IMR-90 (cell line): ENCODE measurements at regions not wholly inside any gene's neighbourhood (a gene's known extent, or its start where the extent isn't known, plus 50 kb on each side); places are given as distances from the start of the nearest gene placed in this dataset.

Experiments used
- ATAC-seq: fragments of 200-7000 bp; cut with Tn5 transposase; 2 replicates; pipeline ENCODE4 v1.9.1; 2020; ENCODE audit warnings: low read depth, mild to moderate bottlenecking, moderate library complexity
- BruUV-seq: library from RNA; stranded (reverse); fragments of 400-500 nt; replicated peaks from 2 replicates; lab custom pipeline; 2021; lab: Mats Ljungman, UMichigan
- CTCF ChIA-PET: fragments of 300-600 bp; formaldehyde crosslinking; extraction: SDS; loops from one replicate; lab custom pipeline; 2021; ENCODE audit warnings: antibody characterized with exemption; lab: Yijun Ruan, JAX
- POLR2A ChIA-PET: fragments of 300-600 bp; sonication (Branson Sonifier 250); formaldehyde crosslinking; loops from one replicate; lab custom pipeline; 2022; ENCODE audit warnings: antibody characterized with exemption; ENCODE audit not compliant: unreplicated experiment; lab: Charles Lee
- DNase-seq: peaks from one replicate; pipeline ENCODE4 v3.0.0; 2013
- H2AFZ ChIP-seq: replicated peaks from 2 replicates; pipeline ENCODE3; 2013; ENCODE audit warnings: low read length, mild to moderate bottlenecking; ENCODE audit not compliant: poor library complexity
- H2AK5ac ChIP-seq: 2 replicates; pipeline ENCODE4 v1.6.1; 2013; ENCODE audit warnings: low read depth, low read length, inconsistent platforms
- H2AK9ac ChIP-seq: replicated peaks from 2 replicates; pipeline ENCODE3; 2013; ENCODE audit warnings: mild to moderate bottlenecking, low read depth, low read length, moderate library complexity; ENCODE audit not compliant: poor library complexity
- H2BK120ac ChIP-seq: 2 replicates; pipeline ENCODE4 v1.6.1; 2013; ENCODE audit warnings: low read depth, low read length, inconsistent platforms
- H2BK15ac ChIP-seq: 3 replicates; pipeline ENCODE4 v1.6.1; 2013; ENCODE audit warnings: low read depth, low read length, inconsistent platforms
- H2BK20ac ChIP-seq: 2 replicates; pipeline ENCODE4 v1.6.1; 2013; ENCODE audit warnings: low read depth, mild to moderate bottlenecking, inconsistent platforms, low read length, moderate library complexity
- H2BK5ac ChIP-seq: 2 replicates; pipeline ENCODE4 v1.6.1; 2013; ENCODE audit warnings: mild to moderate bottlenecking, low read depth, low read length, inconsistent platforms; ENCODE audit not compliant: poor library complexity, severe bottlenecking
- H3K14ac ChIP-seq: replicated peaks from 2 replicates; pipeline ENCODE4 v1.6.1; 2013; ENCODE audit warnings: low read depth, low read length, inconsistent platforms
- H3K18ac ChIP-seq: 2 replicates; pipeline ENCODE4 v1.6.1; 2013; ENCODE audit warnings: low read depth, low read length, control low read depth
- H3K23ac ChIP-seq: 2 replicates; pipeline ENCODE4 v1.6.1; 2013; ENCODE audit warnings: low read depth, low read length, inconsistent platforms
- H3K27ac ChIP-seq: 2 replicates; pipeline ENCODE4 v1.5.1; 2013; ENCODE audit warnings: mild to moderate bottlenecking, control low read depth, low read length; ENCODE audit not compliant: insufficient read depth
- H3K27me3 ChIP-seq: 2 replicates; pipeline ENCODE4 v1.6.1; 2013; ENCODE audit warnings: low read length; ENCODE audit not compliant: control insufficient read depth, insufficient read depth
- H3K36me3 ChIP-seq: 2 replicates; pipeline ENCODE4 v1.6.1; 2013; ENCODE audit warnings: low read length, mixed read lengths; ENCODE audit not compliant: control insufficient read depth, insufficient read depth
- H3K4ac ChIP-seq: 2 replicates; pipeline ENCODE4 v1.6.1; 2013; ENCODE audit warnings: low read depth, low read length, inconsistent platforms
- H3K4me1 ChIP-seq: 2 replicates; pipeline ENCODE4 v1.6.1; 2013; ENCODE audit warnings: low read length, mixed read lengths; ENCODE audit not compliant: control insufficient read depth, insufficient read depth
- H3K4me2 ChIP-seq: 2 replicates; pipeline ENCODE4 v1.6.1; 2013; ENCODE audit warnings: low read depth, mild to moderate bottlenecking, control low read depth, low read length, moderate library complexity
- H3K4me3 ChIP-seq: 2 replicates; pipeline ENCODE4 v1.5.1; 2013; ENCODE audit warnings: low read depth, mild to moderate bottlenecking, control low read depth, low read length, moderate library complexity; ENCODE audit not compliant: insufficient read depth
- H3K56ac ChIP-seq: 2 replicates; pipeline ENCODE4 v1.6.1; 2013; ENCODE audit warnings: low read length, inconsistent platforms; ENCODE audit not compliant: insufficient read depth; ENCODE audit errors: extremely low read depth
- H3K79me1 ChIP-seq, 2 experiments: 2 replicates each; pipeline ENCODE4 v1.6.1; 2013; ENCODE audit warnings: low read length in 2 of 2, inconsistent platforms in 1 of 2, low read depth in 1 of 2
- H3K9ac ChIP-seq: 2 replicates; pipeline ENCODE4 v1.6.1; 2013; ENCODE audit warnings: low read depth, low read length, control low read depth
- H3K9me1 ChIP-seq: 2 replicates; pipeline ENCODE4 v1.6.1; 2013; ENCODE audit warnings: low read length, inconsistent platforms; ENCODE audit not compliant: insufficient read depth
- H3K9me3 ChIP-seq: 2 replicates; pipeline ENCODE4 v1.6.1; 2013; ENCODE audit warnings: low read length; ENCODE audit not compliant: control insufficient read depth, insufficient read depth
- H4K20me1 ChIP-seq: 2 replicates; pipeline ENCODE4 v1.6.1; 2013; ENCODE audit warnings: low read length, inconsistent platforms; ENCODE audit not compliant: insufficient read depth
- H4K5ac ChIP-seq: 2 replicates; pipeline ENCODE4 v1.6.1; 2013; ENCODE audit warnings: mild to moderate bottlenecking, low read depth, low read length, control low read depth
- H4K8ac ChIP-seq, 2 experiments: 2 replicates each; pipeline ENCODE4 v1.6.1; 2013; ENCODE audit warnings: low read depth in 2 of 2, low read length in 2 of 2, control low read depth in 1 of 2, inconsistent platforms in 1 of 2
- H4K91ac ChIP-seq: 2 replicates; pipeline ENCODE4 v1.6.1; 2013; ENCODE audit warnings: low read depth, low read length, inconsistent platforms; ENCODE audit not compliant: insufficient read depth
- BHLHE40 ChIP-seq: fragments of 150-350 bp; IDR thresholded peaks from 2 replicates; pipeline ENCODE4 v1.6.1; 2016; ENCODE audit warnings: mild to moderate bottlenecking, low read depth, low read length
- CEBPB ChIP-seq: IDR thresholded peaks from 2 replicates; pipeline ENCODE4 v1.6.1; 2012; ENCODE audit warnings: low read depth, low read length, improper control_type of control experiment
- FOS ChIP-seq: fragments of 150-350 bp; IDR thresholded peaks from 2 replicates; pipeline ENCODE4 v1.6.1; 2016; ENCODE audit warnings: low read depth, low read length
- MAFK ChIP-seq: IDR thresholded peaks from 2 replicates; pipeline ENCODE4 v1.6.1; 2012; ENCODE audit warnings: low read depth, low read length, improper control_type of control experiment
- MAZ ChIP-seq: IDR thresholded peaks from 2 replicates; pipeline ENCODE4 v1.6.1; 2012; ENCODE audit warnings: low read depth, mild to moderate bottlenecking, low read length, improper control_type of control experiment, moderate library complexity, borderline replicate concordance
- MXI1 ChIP-seq: IDR thresholded peaks from 2 replicates; pipeline ENCODE4 v1.6.1; 2012; ENCODE audit warnings: low read depth, mild to moderate bottlenecking, low read length, moderate library complexity, borderline replicate concordance
- NFE2L2 ChIP-seq: fragments of 150-350 bp; IDR thresholded peaks from 2 replicates; pipeline ENCODE4 v1.6.1; 2016; ENCODE audit warnings: low read depth, mild to moderate bottlenecking, low read length
- POLR2A ChIP-seq: IDR thresholded peaks from 2 replicates; pipeline ENCODE4 v1.6.1; 2012; ENCODE audit warnings: mild to moderate bottlenecking, low read depth, low read length
- RAD21 ChIP-seq: IDR thresholded peaks from 2 replicates; pipeline ENCODE4 v1.6.1; 2012; ENCODE audit warnings: low read length, improper control_type of control experiment
- RCOR1 ChIP-seq: IDR thresholded peaks from 2 replicates; pipeline ENCODE4 v1.6.1; 2012; ENCODE audit warnings: mild to moderate bottlenecking, low read length, improper control_type of control experiment; ENCODE audit not compliant: insufficient replicate concordance
- RFX5 ChIP-seq: IDR thresholded peaks from 2 replicates; pipeline ENCODE4 v1.8.0; 2012; ENCODE audit warnings: low read depth, mild to moderate bottlenecking, low read length, moderate library complexity
- SMC3 ChIP-seq: fragments of 150-350 bp; IDR thresholded peaks from 2 replicates; pipeline ENCODE4 v1.6.1; 2016; ENCODE audit warnings: low read depth, mild to moderate bottlenecking, antibody characterized with exemption, low read length, moderate library complexity
- WGBS, 2 experiments: methylation state at CpG; one replicate each; pipeline versions ENCODE4 v1.1.5 to v1.1.7; 2013; ENCODE audit warnings: missing lambda C conversion rate in 2 of 2; ENCODE audit not compliant: insufficient read length in 1 of 2; ENCODE audit errors: extremely low coverage in 2 of 2; 5-methylcytosine and 5-hydroxymethylcytosine counted together
- dilution Hi-C: fragments of 300-500 bp; cut with HindIII; formaldehyde crosslinking; loops from one replicate; pipeline ENCODE4 v1.14.3; 2018; ENCODE audit warnings: low sequenced_read_pairs; ENCODE audit not compliant: unreplicated experiment
- in situ Hi-C: fragments of 300-500 bp; cut with MboI; formaldehyde crosslinking; loops from 3 replicates; pipeline ENCODE4 v1.14.3; 2019; ENCODE audit warnings: low sequenced_read_pairs, inconsistent platforms, mixed read lengths
- intact Hi-C: fragments of 100-400 bp; cut with micrococcal nuclease; formaldehyde crosslinking; loops from 2 replicates; pipeline ENCODE4 v1.10.0; 2022
- TF ChIP-seq, protein P1 (sequence below): fragments of 150-350 bp; IDR thresholded peaks from 2 replicates; pipeline ENCODE4 v1.6.1; 2017; ENCODE audit warnings: mild to moderate bottlenecking, antibody characterized with exemption, low read length, low read depth
- TF ChIP-seq, protein P2 (sequence below): fragments of 150-350 bp; IDR thresholded peaks from 2 replicates; pipeline ENCODE4 v1.6.1; 2016; ENCODE audit warnings: low read depth, mild to moderate bottlenecking, low read length, moderate library complexity, borderline replicate concordance
- TF ChIP-seq, protein P3 (sequence below): conservative IDR thresholded peaks from 2 replicates; pipeline ENCODE4 v1.5.1; 2012; ENCODE audit warnings: mild to moderate bottlenecking, low read depth, low read length, improper control_type of control experiment

DNA sequence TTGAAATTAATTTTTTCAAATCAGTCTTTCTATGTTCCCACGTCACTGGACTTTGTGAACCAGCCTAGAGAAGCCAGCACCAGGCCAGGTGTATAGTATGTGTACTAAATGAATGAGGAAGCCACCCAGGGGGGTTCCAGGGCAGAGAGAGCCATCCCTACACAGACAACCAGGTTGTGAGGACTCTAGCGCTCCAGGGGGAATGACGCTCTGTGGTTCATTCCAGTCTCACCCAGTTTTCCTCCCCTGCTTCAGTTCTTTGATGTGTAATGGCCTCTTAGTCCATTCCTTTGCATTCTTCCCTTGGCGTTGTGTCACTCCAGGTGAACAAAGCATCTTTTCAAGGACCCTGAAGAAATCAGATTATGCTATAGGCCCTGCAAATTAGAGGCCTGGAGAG lies 330.6 kb downstream of the NSG2 start:
- Histone ChIP-seq H3K23ac (no peak overlapping the region), H2BK20ac (no peak overlapping the region), H2AK5ac (no peak overlapping the region), H2BK5ac (no peak overlapping the region), H3K56ac (no peak overlapping the region), H4K5ac (no peak overlapping the region), H4K20me1 (no peaks in the 10 kb centered on the region), H3K18ac (no peak overlapping the region), H3K36me3 (no peaks in the 10 kb centered on the region), H3K9ac (no peak overlapping the region), H3K27me3 (no peaks in the 10 kb centered on the region), H3K14ac (no peak overlapping the region), H2AK9ac (no peak overlapping the region), H4K91ac (no peak overlapping the region), H3K4me3 (no peak overlapping the region), H3K4ac (no peak overlapping the region), H3K4me1 (no peaks in the 10 kb centered on the region), H2BK120ac (no peak overlapping the region), H3K27ac (no peak overlapping the region), H3K9me3 (no peaks in the 10 kb centered on the region), H4K8ac (no peak overlapping the region), H3K4me2 (no peak overlapping the region), H2BK15ac (no peak overlapping the region), H2AFZ (no peak overlapping the region), H3K9me1 (no peaks in the 10 kb centered on the region), H3K79me1 (no peaks in the 10 kb centered on the region)
- WGBS, 2 experiments = no CpG with 5 or more reads among the region's 4 CpGs
- TF ChIP-seq SMC3 = no peak
- no peak for TF ChIP-seq CEBPB
- TF ChIP-seq, protein P1, sequence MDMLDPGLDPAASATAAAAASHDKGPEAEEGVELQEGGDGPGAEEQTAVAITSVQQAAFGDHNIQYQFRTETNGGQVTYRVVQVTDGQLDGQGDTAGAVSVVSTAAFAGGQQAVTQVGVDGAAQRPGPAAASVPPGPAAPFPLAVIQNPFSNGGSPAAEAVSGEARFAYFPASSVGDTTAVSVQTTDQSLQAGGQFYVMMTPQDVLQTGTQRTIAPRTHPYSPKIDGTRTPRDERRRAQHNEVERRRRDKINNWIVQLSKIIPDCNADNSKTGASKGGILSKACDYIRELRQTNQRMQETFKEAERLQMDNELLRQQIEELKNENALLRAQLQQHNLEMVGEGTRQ = no peak
- TF ChIP-seq, protein P2, sequence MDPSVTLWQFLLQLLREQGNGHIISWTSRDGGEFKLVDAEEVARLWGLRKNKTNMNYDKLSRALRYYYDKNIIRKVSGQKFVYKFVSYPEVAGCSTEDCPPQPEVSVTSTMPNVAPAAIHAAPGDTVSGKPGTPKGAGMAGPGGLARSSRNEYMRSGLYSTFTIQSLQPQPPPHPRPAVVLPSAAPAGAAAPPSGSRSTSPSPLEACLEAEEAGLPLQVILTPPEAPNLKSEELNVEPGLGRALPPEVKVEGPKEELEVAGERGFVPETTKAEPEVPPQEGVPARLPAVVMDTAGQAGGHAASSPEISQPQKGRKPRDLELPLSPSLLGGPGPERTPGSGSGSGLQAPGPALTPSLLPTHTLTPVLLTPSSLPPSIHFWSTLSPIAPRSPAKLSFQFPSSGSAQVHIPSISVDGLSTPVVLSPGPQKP = no peak
- TF ChIP-seq MAZ = no peak
- TF ChIP-seq RAD21 = no peak
- TF ChIP-seq MXI1 = no peak
- no peak for TF ChIP-seq NFE2L2
- TF ChIP-seq POLR2A = no peak
- TF ChIP-seq, protein P3, sequence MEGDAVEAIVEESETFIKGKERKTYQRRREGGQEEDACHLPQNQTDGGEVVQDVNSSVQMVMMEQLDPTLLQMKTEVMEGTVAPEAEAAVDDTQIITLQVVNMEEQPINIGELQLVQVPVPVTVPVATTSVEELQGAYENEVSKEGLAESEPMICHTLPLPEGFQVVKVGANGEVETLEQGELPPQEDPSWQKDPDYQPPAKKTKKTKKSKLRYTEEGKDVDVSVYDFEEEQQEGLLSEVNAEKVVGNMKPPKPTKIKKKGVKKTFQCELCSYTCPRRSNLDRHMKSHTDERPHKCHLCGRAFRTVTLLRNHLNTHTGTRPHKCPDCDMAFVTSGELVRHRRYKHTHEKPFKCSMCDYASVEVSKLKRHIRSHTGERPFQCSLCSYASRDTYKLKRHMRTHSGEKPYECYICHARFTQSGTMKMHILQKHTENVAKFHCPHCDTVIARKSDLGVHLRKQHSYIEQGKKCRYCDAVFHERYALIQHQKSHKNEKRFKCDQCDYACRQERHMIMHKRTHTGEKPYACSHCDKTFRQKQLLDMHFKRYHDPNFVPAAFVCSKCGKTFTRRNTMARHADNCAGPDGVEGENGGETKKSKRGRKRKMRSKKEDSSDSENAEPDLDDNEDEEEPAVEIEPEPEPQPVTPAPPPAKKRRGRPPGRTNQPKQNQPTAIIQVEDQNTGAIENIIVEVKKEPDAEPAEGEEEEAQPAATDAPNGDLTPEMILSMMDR = no peak
- no peak for TF ChIP-seq RCOR1
- TF ChIP-seq BHLHE40 = no peak
- TF ChIP-seq RFX5 = no peak
- TF ChIP-seq FOS = no peak
- no peak for TF ChIP-seq MAFK
- BruUV-seq = no TSS peak
- dilution Hi-C loops = no loop called here
- POLR2A ChIA-PET = no interaction called here
- ATAC-seq = no peak
- intact Hi-C loops = no loop called here
- DNase-seq = no peak
- CTCF ChIA-PET = no interaction called here
- in situ Hi-C loops = no loop called here
